Spleen (tissue), 11 donors: ENCODE measurements at regions not wholly inside any gene's neighbourhood (a gene's known extent, or its start where the extent isn't known, plus 50 kb on each side); places are given as distances from the start of the nearest gene placed in this dataset.

ENCODE experiments used
- DNase-seq: peaks from one replicate; pipeline ENCODE4 v3.0.0-alpha.2; 2020
- H3K27ac ChIP-seq, 8 donors: fragments of 200-600 bp; sonication (generic) in 7 of 8; 1 replicate in 4 of 8; 2 replicates in 4 of 8; pipeline versions ENCODE4 v1.5.0 to v1.8.0; 2016 to 2021; ENCODE audit warnings: inconsistent platforms in 4 of 8, mild to moderate bottlenecking in 4 of 8, moderate library complexity in 1 of 8
- H3K27me3 ChIP-seq, 7 donors: fragments of 200-600 bp; sonication (generic) in 6 of 7; replicated peaks in 1 of 7; 1 replicate in 4 of 7; 2 replicates in 3 of 7; pipeline versions ENCODE4 v1.5.0 to v1.8.0; 2016 to 2021; ENCODE audit warnings: inconsistent platforms in 3 of 7, mild to moderate bottlenecking in 1 of 7
- H3K36me3 ChIP-seq, 6 donors: fragments of 200-600 bp; sonication (generic) in 5 of 6; 1 replicate in 4 of 6; 2 replicates in 2 of 6; pipeline versions ENCODE4 v1.5.0 to v1.8.0; 2016 to 2021; ENCODE audit warnings: inconsistent platforms in 2 of 6
- H3K4me1 ChIP-seq, 6 donors: fragments of 200-600 bp; sonication (generic) in 5 of 6; 1 replicate in 3 of 6; 2 replicates in 3 of 6; pipeline versions ENCODE4 v1.5.0 to v1.8.0; 2016 to 2021; ENCODE audit warnings: inconsistent platforms in 3 of 6
- H3K4me3 ChIP-seq, 8 donors: fragments of 200-600 bp; sonication (generic) in 7 of 8; 1 replicate in 4 of 8; 2 replicates in 4 of 8; pipeline versions ENCODE4 v1.5.0 to v1.8.0; 2016 to 2021; ENCODE audit warnings: inconsistent platforms in 4 of 8, mild to moderate bottlenecking in 4 of 8, moderate library complexity in 2 of 8
- H3K9me3 ChIP-seq, 8 donors: fragments of 200-600 bp; sonication (generic) in 7 of 8; 1 replicate in 4 of 8; 2 replicates in 4 of 8; pipeline versions ENCODE4 v1.5.0 to v1.8.0; 2016 to 2021; ENCODE audit warnings: inconsistent platforms in 4 of 8
- CTCF ChIP-seq, 11 experiments: fragments of 200-600 bp in 7 of 11; fragments of 450-650 bp in 4 of 11; sonication (generic) in 4 of 11; IDR thresholded peaks in 8 of 11; conservative IDR thresholded peaks in 3 of 11; 1 replicate in 7 of 11; 2 replicates in 4 of 11; pipeline versions ENCODE4 v1.4.0 to v1.8.0; 2016 to 2021; ENCODE audit warnings: antibody characterized with exemption in 11 of 11, inconsistent platforms in 4 of 11, mild to moderate bottlenecking in 1 of 11
- POLR2A ChIP-seq, 3 donors: fragments of 450-650 bp; IDR thresholded peaks; one replicate each; pipeline ENCODE4 v1.5.1; 2017; ENCODE audit warnings: antibody characterized with exemption in 3 of 3, mild to moderate bottlenecking in 1 of 3
- POLR2AphosphoS5 ChIP-seq, 3 donors: sonication (generic); formaldehyde crosslinking; IDR thresholded peaks; one replicate each; pipeline ENCODE4 v1.5.1; 2017; ENCODE audit warnings: antibody characterized with exemption in 3 of 3
- WGBS, 5 donors: extraction: QIAGEN DNeasy Blood & Tissue Kit in 3 of 5; methylation state at CpG; one replicate each; pipeline versions ENCODE4 v1.1.5 to v1.1.7; 2013 to 2018; 5-methylcytosine and 5-hydroxymethylcytosine counted together
- intact Hi-C: fragments of 100-400 bp; cut with DNase I; formaldehyde crosslinking; loops from one replicate; pipeline ENCODE4 v1.15.0; 2023; ENCODE audit warnings: low total_unique reads
- donor health status: healthy with polysubstance abuse.
- donor health status: DM: no; HTN: no; CAD: no; lungs with moderate emphysema.
- donor health status: DM: no; HTN: no; CAD: no.
- donor health status: Bipolar disorder and iron deficiency.
- donor health status: healthy.
- donor health status: DM: no; HTN: no; CAD: no.
- donor health status: DM: yes; HTN: yes; CAD: no.

GRCh38 chr2:120495586-120495985, 149.7 kb downstream of the INHBB start:
- no peaks in the 10 kb centered on the region for H3K4me1 ChIP-seq
- peaks cover 0 to 62% (median 0%) of the 10 kb centered on the region in 7 donors for H3K27me3 ChIP-seq
- no peak overlapping the region for H3K27ac ChIP-seq
- H3K9me3 ChIP-seq: no peaks in the 10 kb centered on the region
- no peak for TF ChIP-seq CTCF (IDR thresholded peaks at IDR 0.05 in 8 of 11, conservative IDR thresholded peaks at IDR 0.05 in 3 of 11)
- TF ChIP-seq POLR2A (IDR thresholded peaks at IDR 0.05): no peak
- WGBS, 5 donors: 57 to 87% (median 79%) methylated on average over 2 of the region's 2 CpGs
- intact Hi-C loops: no loop called here
- H3K4me3 ChIP-seq: no peak overlapping the region
- peak; percentile 11 for DNase-seq
- H3K36me3 ChIP-seq: no peaks in the 10 kb centered on the region

- Histone ChIP-seq H3K4me1 (no peaks in the 10 kb centered on the region), H3K9me3 (no peaks in the 10 kb centered on the region), H3K4me3 (no peak overlapping the region), H3K27me3 (peaks cover 0 to 63% (median 0%) of the 10 kb centered on the region in 7 donors), H3K27ac (no peak overlapping the region), H3K36me3 (no peaks in the 10 kb centered on the region)
- no peak for TF ChIP-seq POLR2A (IDR thresholded peaks at IDR 0.05)
- TF ChIP-seq POLR2AphosphoS5 (IDR thresholded peaks at IDR 0.05): no peak
- TF ChIP-seq CTCF (IDR thresholded peaks at IDR 0.05 in 8 of 11, conservative IDR thresholded peaks at IDR 0.05 in 3 of 11): no peak
- 60 to 83% (median 75%) methylated on average over 7 of the region's 7 CpGs for WGBS, 5 donors
- DNase-seq: peak; percentile 52
- intact Hi-C loops: no loop called here
Measured at GRCh38 chr2:120496235-120496634, 150.3 kb downstream of the INHBB start.

- WGBS, 5 donors: 75 to 85% (median 82%) methylated on average over 6 to 7 of the region's 7 CpGs
- TF ChIP-seq POLR2AphosphoS5 (IDR thresholded peaks at IDR 0.05) (no peak), CTCF (IDR thresholded peaks at IDR 0.05 in 8 of 11, conservative IDR thresholded peaks at IDR 0.05 in 3 of 11) (no peak), POLR2A (IDR thresholded peaks at IDR 0.05) (no peak)
- no peaks in the 10 kb centered on the region for H3K4me1 ChIP-seq
- no peaks in the 10 kb centered on the region for H3K36me3 ChIP-seq
- peaks cover 0 to 64% (median 0%) of the 10 kb centered on the region in 7 donors for H3K27me3 ChIP-seq
- intact Hi-C loops: no loop called here
- no peak overlapping the region for H3K27ac ChIP-seq
- DNase-seq: peak; percentile 48
- H3K4me3 ChIP-seq: no peak overlapping the region
- H3K9me3 ChIP-seq: no peaks in the 10 kb centered on the region
Measured at GRCh38 chr2:120496759-120497158, 150.8 kb downstream of the INHBB start.

GRCh38 chr2:120497261-120497977, 151.5 kb downstream of the INHBB start:
- 83 to 97% (median 89%) methylated on average over 7 of the region's 7 CpGs for WGBS, 5 donors
- Histone ChIP-seq H3K4me1 (no peaks in the 10 kb centered on the region), H3K27me3 (peaks cover 0 to 71% (median 0%) of the 10 kb centered on the region in 7 donors), H3K9me3 (no peaks in the 10 kb centered on the region), H3K27ac (no peak overlapping the region), H3K36me3 (no peaks in the 10 kb centered on the region), H3K4me3 (no peak overlapping the region)
- peak; percentile 43 for DNase-seq
- intact Hi-C loops: no loop called here
- no peak for TF ChIP-seq CTCF (IDR thresholded peaks at IDR 0.05 in 8 of 11, conservative IDR thresholded peaks at IDR 0.05 in 3 of 11)
- no peak for TF ChIP-seq POLR2A (IDR thresholded peaks at IDR 0.05)
- no peak for TF ChIP-seq POLR2AphosphoS5 (IDR thresholded peaks at IDR 0.05)
